IPS-15b (cell line): ENCODE measurements at regions not wholly inside any gene's neighbourhood (a gene's known extent, or its start where the extent isn't known, plus 50 kb on each side); places are given as distances from the start of the nearest gene placed in this dataset.
"Not testable (repeated sequence)": the region's sequence is repeated elsewhere in the genome, so short reads cannot be mapped to it uniquely, and the experiment has no call there.

Source experiments
- H3K27me3 ChIP-seq: one replicate; pipeline ENCODE4 v1.6.1; 2013; ENCODE audit warnings: low read length; ENCODE audit not compliant: control insufficient read depth, insufficient read depth
- H3K36me3 ChIP-seq: one replicate; pipeline ENCODE4 v1.6.1; 2013; ENCODE audit warnings: low read length; ENCODE audit not compliant: control insufficient read depth, insufficient read depth
- H3K4me1 ChIP-seq: one replicate; pipeline ENCODE4 v1.6.1; 2013; ENCODE audit warnings: mild to moderate bottlenecking, low read length; ENCODE audit not compliant: control insufficient read depth, insufficient read depth
- H3K4me3 ChIP-seq: one replicate; pipeline ENCODE4 v1.5.1; 2013; ENCODE audit warnings: low read depth, low read length
- H3K9ac ChIP-seq: one replicate; pipeline ENCODE4 v1.6.1; 2013; ENCODE audit warnings: low read depth, mild to moderate bottlenecking, low read length
- H3K9me3 ChIP-seq: one replicate; pipeline ENCODE4 v1.6.1; 2013; ENCODE audit warnings: mild to moderate bottlenecking, low read length; ENCODE audit not compliant: control insufficient read depth, insufficient read depth

DNA sequence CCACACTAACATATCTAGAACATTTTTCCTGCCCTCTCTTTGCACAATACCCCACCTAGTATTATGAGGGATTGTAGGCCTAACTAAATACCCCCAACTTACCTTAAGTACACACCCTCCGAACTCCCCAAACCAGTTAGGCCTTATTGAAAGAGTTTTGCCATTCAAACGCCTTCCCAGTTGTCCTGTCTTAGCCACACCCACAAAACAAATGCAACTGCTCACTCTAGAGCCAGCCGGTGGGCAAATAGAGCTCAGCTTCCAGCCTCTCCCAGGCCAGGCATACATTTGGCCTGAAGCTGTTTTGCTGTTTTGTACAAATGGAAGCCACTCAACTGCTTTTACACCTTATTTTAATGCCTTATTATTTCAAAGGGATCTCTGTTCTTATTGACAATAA lies 224.2 kb upstream of the RUNX1 start:
- Histone ChIP-seq H3K4me1 (peaks cover 2% of the 10 kb centered on the region), H3K27me3 (no peaks in the 10 kb centered on the region), H3K4me3 (no peak overlapping the region), H3K9ac (no peak overlapping the region), H3K9me3 (no peaks in the 10 kb centered on the region), H3K36me3 (no peaks in the 10 kb centered on the region)

DNA sequence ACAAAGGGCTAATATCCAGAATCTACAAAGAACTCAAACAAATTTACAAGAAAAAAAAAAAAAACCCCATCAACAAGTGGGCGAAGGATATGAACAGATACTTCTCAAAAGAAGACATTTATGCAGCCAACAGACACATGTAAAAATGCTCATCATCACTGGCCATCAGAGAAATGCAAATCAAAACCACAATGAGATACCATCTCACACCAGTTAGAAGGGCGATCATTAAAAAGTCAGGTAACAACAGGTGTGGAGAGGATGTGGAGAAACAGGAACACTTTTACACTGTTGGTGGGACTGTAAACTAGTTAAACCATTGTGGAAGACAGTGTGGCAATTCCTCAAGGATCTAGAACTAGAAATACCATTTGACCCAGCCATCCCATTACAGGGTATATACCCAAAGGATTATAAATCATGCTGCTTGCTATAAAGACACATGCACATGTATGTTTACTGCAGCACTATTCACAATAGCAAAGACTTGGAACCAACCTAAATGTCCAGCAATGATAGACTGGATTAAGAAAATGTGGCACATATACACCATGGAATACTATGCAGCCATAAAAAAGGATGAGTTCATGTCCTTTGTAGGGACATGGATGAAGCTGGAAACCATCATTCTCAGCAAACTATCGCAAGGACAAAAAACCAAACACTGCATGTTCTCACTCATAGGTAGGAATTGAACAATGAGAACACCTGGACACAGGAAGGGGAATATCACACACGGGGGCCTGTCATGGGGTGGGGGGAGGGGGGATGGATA lies 222.4 kb upstream of the RUNX1 start:
- not testable (repeated sequence) for H3K36me3 ChIP-seq, H3K9me3 ChIP-seq, H3K9ac ChIP-seq, H3K27me3 ChIP-seq, H3K4me1 ChIP-seq, H3K4me3 ChIP-seq

GRCh38 chr21:35268817-35269216 lies 219.7 kb upstream of the RUNX1 start:
- Histone ChIP-seq H3K27me3 (no peaks in the 10 kb centered on the region), H3K4me3 (no peak overlapping the region), H3K9me3 (no peaks in the 10 kb centered on the region), H3K36me3 (no peaks in the 10 kb centered on the region), H3K4me1 (peaks cover 2% of the 10 kb centered on the region), H3K9ac (no peak overlapping the region)

- Histone ChIP-seq H3K36me3 (no peaks in the 10 kb centered on the region), H3K27me3 (no peaks in the 10 kb centered on the region), H3K4me3 (no peak overlapping the region), H3K9ac (no peak overlapping the region), H3K9me3 (no peaks in the 10 kb centered on the region), H3K4me1 (no peaks in the 10 kb centered on the region)
Measured at GRCh38 chr21:35268261-35268660, 219.2 kb upstream of the RUNX1 start.

DNA sequence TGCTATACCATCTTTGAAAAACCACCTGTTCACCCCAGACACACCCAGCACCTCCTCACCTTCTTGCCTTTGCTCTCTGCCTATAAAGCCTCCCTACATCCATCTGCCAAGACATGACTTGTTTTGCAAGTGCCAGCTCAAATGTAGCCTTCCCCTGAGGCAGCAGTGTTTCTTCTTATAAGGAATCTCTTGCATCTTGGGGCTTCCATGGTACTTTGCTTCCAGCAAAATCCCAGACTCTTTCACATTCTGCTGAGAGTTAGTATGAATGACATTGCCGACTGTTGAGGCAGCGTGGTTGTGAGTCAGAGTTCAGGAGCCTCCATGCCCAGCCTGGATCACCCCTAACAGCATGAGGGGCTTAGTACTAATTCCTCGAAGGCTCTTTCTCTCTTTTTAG lies 217.4 kb upstream of the RUNX1 start:
- no peak overlapping the region for H3K4me3 ChIP-seq

DNA sequence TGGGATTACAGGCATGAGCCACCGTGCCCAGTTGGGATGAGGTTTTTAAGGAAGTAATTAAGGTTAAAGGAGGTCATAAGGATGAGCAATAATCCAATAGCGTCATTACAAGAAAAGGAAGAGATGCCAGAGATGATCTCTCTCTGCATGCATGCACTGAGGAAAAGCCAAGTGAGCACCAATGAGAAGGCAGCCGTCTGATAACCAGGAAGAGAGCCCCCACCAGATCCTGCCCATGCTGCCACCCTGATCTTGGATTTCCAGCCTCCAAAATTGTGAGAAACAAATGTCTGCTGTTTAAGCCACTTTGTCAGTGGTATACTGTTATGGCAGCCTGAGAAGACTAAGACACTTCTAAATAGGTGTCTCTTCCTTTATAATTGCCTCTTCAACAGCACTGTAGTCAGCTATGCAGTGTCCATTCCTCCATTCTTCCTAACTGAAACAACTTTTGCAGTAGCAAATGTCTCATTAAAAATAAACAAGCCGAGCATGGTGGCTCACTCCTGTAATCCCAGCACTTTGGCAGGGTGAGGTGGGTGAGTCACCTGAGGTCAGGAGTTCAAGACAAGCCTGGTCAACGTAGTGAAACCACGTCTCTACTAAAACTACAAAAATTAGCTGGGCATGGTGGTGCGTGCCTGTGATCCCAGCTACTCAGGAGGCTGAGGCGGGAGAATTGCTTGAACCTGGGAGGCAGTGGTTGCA lies 216.2 kb upstream of the RUNX1 start:
- H3K9ac ChIP-seq: no peak overlapping the region
- no peaks in the 10 kb centered on the region for H3K9me3 ChIP-seq
- H3K36me3 ChIP-seq: no peaks in the 10 kb centered on the region
- H3K4me3 ChIP-seq: no peak overlapping the region
- H3K27me3 ChIP-seq: no peaks in the 10 kb centered on the region
- H3K4me1 ChIP-seq: no peaks in the 10 kb centered on the region

More for the DNA sequence above, 217.4 kb upstream of the RUNX1 start:
- H3K9ac ChIP-seq: no peak overlapping the region
- H3K9me3 ChIP-seq: no peaks in the 10 kb centered on the region
- H3K4me1 ChIP-seq: no peaks in the 10 kb centered on the region
- H3K27me3 ChIP-seq: no peaks in the 10 kb centered on the region
- H3K36me3 ChIP-seq: no peaks in the 10 kb centered on the region

GRCh38 chr21:35259457-35259856 lies 210.4 kb upstream of the RUNX1 start:
- no peaks in the 10 kb centered on the region for H3K36me3 ChIP-seq

GRCh38 chr21:35258521-35258920 lies 209.4 kb upstream of the RUNX1 start:
- Histone ChIP-seq H3K27me3 (no peaks in the 10 kb centered on the region), H3K9ac (no peak overlapping the region), H3K9me3 (no peaks in the 10 kb centered on the region), H3K4me1 (no peaks in the 10 kb centered on the region), H3K36me3 (no peaks in the 10 kb centered on the region), H3K4me3 (no peak overlapping the region)

More at GRCh38 chr21:35259457-35259856, 210.4 kb upstream of the RUNX1 start:
- Histone ChIP-seq H3K4me1 (no peaks in the 10 kb centered on the region), H3K9me3 (no peaks in the 10 kb centered on the region), H3K9ac (no peak overlapping the region), H3K4me3 (no peak overlapping the region), H3K27me3 (no peaks in the 10 kb centered on the region)

DNA sequence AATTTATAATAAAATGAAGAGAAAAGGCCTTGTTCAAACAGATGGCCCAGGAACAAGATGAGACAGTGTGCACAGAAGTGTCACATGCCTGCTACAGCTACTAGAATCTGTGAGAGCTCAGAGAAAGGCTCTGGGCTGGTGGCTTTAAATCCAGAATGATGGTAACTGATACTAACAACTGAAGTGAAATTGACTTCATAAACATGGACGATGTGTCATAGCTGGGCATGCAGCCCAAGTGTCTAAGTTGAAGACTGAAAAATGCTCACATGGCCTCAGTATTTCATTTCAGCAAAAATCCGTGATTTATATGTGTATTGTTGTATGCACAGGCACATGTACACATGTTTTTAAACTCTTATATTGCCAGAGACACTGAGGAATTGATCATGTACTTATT lies 208.3 kb upstream of the RUNX1 start:
- Histone ChIP-seq H3K9ac (no peak overlapping the region), H3K4me3 (no peak overlapping the region), H3K36me3 (no peaks in the 10 kb centered on the region), H3K9me3 (no peaks in the 10 kb centered on the region), H3K4me1 (no peaks in the 10 kb centered on the region), H3K27me3 (no peaks in the 10 kb centered on the region)

DNA sequence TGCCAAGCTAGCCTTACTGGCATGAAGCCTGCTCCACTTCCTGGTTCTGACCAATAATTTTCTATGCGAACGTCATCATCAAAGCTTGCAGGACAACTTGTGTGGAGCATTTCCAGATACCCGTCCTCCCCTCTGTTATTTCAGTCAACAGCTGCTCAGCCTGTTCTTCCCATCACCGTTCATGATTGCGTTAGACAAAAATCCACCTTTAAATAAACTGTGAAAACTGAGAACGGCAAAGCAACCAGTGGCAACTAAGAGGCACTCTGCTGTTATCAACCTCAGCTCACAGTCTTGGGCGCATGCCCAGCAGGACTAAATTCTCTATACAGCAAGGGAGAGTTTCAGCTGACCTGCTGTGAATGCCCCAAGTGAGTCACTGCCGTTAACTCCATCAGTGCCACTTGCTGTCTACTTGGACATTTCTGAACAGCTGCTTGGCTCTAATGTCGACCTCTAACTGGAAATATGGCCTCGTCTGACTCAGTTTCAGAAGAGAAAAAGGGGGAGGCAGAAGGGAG lies 207.4 kb upstream of the RUNX1 start:
- Histone ChIP-seq H3K4me3 (no peak overlapping the region), H3K9ac (no peak overlapping the region), H3K4me1 (no peaks in the 10 kb centered on the region), H3K9me3 (no peaks in the 10 kb centered on the region), H3K27me3 (no peaks in the 10 kb centered on the region), H3K36me3 (no peaks in the 10 kb centered on the region)

DNA sequence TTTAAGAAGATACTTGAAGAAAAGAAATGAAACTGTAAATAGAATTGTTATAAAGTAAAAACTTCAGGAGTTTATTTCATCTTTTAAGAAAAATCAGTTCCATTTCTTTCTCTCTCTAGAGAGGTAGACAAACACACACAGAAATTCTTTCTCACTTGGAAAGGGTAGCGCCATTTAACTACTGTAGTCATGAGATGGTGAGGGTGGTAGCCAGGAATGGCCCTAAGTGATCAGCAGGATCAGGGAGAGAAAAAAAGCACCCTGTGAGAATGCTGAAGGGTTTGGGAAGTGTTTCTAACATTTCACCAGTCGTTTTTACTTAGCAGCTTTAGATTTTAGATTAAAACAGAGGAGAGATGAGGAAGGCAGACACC lies 205.7 kb upstream of the RUNX1 start:
- Histone ChIP-seq H3K36me3 (no peaks in the 10 kb centered on the region), H3K9ac (no peak overlapping the region), H3K27me3 (no peaks in the 10 kb centered on the region), H3K9me3 (peaks cover 2% of the 10 kb centered on the region), H3K4me3 (no peak overlapping the region), H3K4me1 (no peaks in the 10 kb centered on the region)
